Sigmoid colon (tissue), 6 donors: ENCODE measurements at regions not wholly inside any gene's neighbourhood (a gene's known extent, or its start where the extent isn't known, plus 50 kb on each side); places are given as distances from the start of the nearest gene placed in this dataset.

Experiments
- DNase-seq: peaks from one replicate; pipeline ENCODE4 v3.0.0-alpha.2; 2019
- H3K27ac ChIP-seq, 4 donors: fragments of 200-600 bp; sonication (generic); one replicate each; pipeline ENCODE4 v1.5.1; 2016 to 2019; ENCODE audit warnings: mild to moderate bottlenecking in 1 of 4
- H3K27me3 ChIP-seq, 3 donors: fragments of 200-600 bp; sonication (generic); one replicate each; pipeline ENCODE4 v1.5.1; 2019; ENCODE audit warnings: mild to moderate bottlenecking in 1 of 3
- H3K36me3 ChIP-seq, 4 donors: fragments of 200-600 bp; sonication (generic); one replicate each; pipeline ENCODE4 v1.5.1; 2016 to 2019
- H3K4me1 ChIP-seq, 4 donors: fragments of 200-600 bp; sonication (generic); one replicate each; pipeline ENCODE4 v1.5.1; 2017 to 2019
- H3K4me3 ChIP-seq, 4 donors: fragments of 200-600 bp; sonication (generic); one replicate each; pipeline ENCODE4 v1.5.1; 2017 to 2019; ENCODE audit warnings: mild to moderate bottlenecking in 2 of 4, moderate library complexity in 1 of 4
- H3K9me3 ChIP-seq, 4 donors: fragments of 200-600 bp in 3 of 4; sonication (generic) in 3 of 4; one replicate each; pipeline versions ENCODE4 v1.5.1 to v1.6.1; 2013 to 2019
- EP300 ChIP-seq, 4 donors: sonication (generic); formaldehyde crosslinking; IDR thresholded peaks; one replicate each; pipeline ENCODE4 v1.6.1; 2017; ENCODE audit warnings: antibody characterized with exemption in 4 of 4
- POLR2A ChIP-seq, 2 donors: fragments of 450-650 bp; IDR thresholded peaks; one replicate each; pipeline ENCODE4 v1.6.1; 2016; ENCODE audit warnings: antibody characterized with exemption in 2 of 2, mild to moderate bottlenecking in 2 of 2, moderate library complexity in 2 of 2
- POLR2AphosphoS5 ChIP-seq, 4 donors: sonication (generic); formaldehyde crosslinking; IDR thresholded peaks; one replicate each; pipeline ENCODE4 v1.6.1; 2017; ENCODE audit warnings: antibody characterized with exemption in 4 of 4
- WGBS, 2 donors: extraction: QIAGEN DNeasy Blood & Tissue Kit; methylation state at CpG; one replicate each; pipeline ENCODE4 v1.1.7; 2013; 5-methylcytosine and 5-hydroxymethylcytosine counted together
- intact Hi-C: fragments of 100-400 bp; cut with DNase I; formaldehyde crosslinking; loops from one replicate; pipeline ENCODE4 v1.15.1; 2023
- TF ChIP-seq, protein P1 (sequence below), 4 experiments: fragments of 450-650 bp in 3 of 4; fragments of 200-600 bp in 1 of 4; IDR thresholded peaks; one replicate each; pipeline ENCODE4 v1.5.1; 2016 to 2019; ENCODE audit warnings: antibody characterized with exemption in 4 of 4, mild to moderate bottlenecking in 3 of 4, moderate library complexity in 2 of 4
- donor health status: healthy with polysubstance abuse.
- donor health status: healthy.

DNA sequence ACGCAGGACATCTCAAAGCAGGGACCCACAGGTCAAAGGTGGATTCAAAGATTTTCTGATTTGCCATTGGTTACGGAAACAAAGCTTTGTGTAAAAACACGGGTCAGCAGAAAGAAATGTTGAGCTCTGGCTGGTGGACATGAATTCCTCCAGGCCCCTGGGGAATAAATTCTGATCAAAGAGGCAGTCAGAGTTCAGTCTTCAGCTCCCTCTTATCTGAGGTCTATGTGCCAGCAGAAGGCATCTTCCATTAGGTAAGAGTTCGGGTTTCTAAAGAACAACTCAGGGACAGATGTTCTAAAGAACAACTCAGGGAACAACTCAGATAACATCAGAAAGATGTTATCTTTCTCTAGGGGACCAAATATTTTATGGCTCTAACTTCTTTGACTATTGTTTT lies 64.9 kb upstream of the PALS2 start:
- Histone ChIP-seq H3K4me3 (no peak overlapping the region), H3K36me3 (no peaks in the 10 kb centered on the region), H3K9me3 (no peaks in the 10 kb centered on the region), H3K27me3 (no peaks in the 10 kb centered on the region), H3K4me1 (no peaks in the 10 kb centered on the region), H3K27ac (no peak overlapping the region)
- no peak for TF ChIP-seq POLR2AphosphoS5 (IDR thresholded peaks at IDR 0.05)
- no peak for TF ChIP-seq POLR2A (IDR thresholded peaks at IDR 0.05)
- no peak for TF ChIP-seq EP300 (IDR thresholded peaks at IDR 0.05)
- intact Hi-C loops, result no loop called here
- no peak for DNase-seq
- WGBS, 2 donors, result 43 to 63% methylated on average over 4 of the region's 4 CpGs

DNA sequence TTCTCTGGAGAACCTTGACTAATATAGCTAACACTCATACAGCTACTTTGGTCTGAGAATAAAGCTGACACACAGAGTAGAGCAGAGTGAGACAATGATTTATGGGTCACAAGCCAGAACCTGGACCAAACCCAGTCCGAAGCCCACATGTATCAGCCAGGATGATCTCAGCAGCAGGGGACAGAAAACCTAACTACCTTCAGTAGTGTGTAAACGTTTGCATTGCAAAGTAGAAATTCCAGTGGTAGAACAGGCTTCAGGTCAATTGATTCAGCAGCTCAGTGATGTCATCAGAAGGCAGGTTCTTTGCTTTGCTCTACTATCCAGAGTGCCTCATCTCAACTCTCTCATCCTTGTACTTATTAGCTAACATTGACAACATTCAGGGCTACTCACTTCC lies 62.5 kb upstream of the PALS2 start:
- no peak overlapping the region for H3K4me3 ChIP-seq
- no peaks in the 10 kb centered on the region for H3K27me3 ChIP-seq
- H3K27ac ChIP-seq, result no peak overlapping the region
- intact Hi-C loops, result no loop called here
- no peaks in the 10 kb centered on the region for H3K4me1 ChIP-seq
- TF ChIP-seq POLR2A (IDR thresholded peaks at IDR 0.05), result no peak
- TF ChIP-seq EP300 (IDR thresholded peaks at IDR 0.05), result no peak
- TF ChIP-seq POLR2AphosphoS5 (IDR thresholded peaks at IDR 0.05), result no peak
- TF ChIP-seq, protein P1, sequence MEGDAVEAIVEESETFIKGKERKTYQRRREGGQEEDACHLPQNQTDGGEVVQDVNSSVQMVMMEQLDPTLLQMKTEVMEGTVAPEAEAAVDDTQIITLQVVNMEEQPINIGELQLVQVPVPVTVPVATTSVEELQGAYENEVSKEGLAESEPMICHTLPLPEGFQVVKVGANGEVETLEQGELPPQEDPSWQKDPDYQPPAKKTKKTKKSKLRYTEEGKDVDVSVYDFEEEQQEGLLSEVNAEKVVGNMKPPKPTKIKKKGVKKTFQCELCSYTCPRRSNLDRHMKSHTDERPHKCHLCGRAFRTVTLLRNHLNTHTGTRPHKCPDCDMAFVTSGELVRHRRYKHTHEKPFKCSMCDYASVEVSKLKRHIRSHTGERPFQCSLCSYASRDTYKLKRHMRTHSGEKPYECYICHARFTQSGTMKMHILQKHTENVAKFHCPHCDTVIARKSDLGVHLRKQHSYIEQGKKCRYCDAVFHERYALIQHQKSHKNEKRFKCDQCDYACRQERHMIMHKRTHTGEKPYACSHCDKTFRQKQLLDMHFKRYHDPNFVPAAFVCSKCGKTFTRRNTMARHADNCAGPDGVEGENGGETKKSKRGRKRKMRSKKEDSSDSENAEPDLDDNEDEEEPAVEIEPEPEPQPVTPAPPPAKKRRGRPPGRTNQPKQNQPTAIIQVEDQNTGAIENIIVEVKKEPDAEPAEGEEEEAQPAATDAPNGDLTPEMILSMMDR (IDR thresholded peaks at IDR 0.05), result no peak
- 41 to 67% methylated on average over 2 of the region's 2 CpGs for WGBS, 2 donors
- H3K9me3 ChIP-seq, result no peaks in the 10 kb centered on the region
- no peaks in the 10 kb centered on the region for H3K36me3 ChIP-seq
- DNase-seq, result no peak

DNA sequence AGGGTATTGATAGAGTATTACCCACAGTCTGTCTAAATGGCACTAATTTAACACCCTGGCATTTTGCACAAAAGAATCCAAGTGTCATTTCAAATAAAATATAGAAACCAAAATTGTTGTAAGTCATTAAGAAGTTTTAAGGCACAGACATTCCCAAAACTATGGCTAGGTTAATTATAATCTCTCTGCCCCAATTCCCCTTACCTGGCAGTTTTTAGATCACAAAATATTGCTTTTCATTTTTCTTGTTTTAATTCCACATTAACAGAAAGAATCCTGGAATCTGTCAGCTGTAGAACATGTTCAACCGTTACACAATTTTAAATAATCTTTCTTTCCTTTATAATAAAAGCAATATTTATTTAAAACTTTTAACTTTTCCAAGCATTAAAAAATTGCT lies 56.1 kb upstream of the PALS2 start:
- no peaks in the 10 kb centered on the region for H3K9me3 ChIP-seq
- H3K27me3 ChIP-seq, result no peaks in the 10 kb centered on the region
- H3K36me3 ChIP-seq, result no peaks in the 10 kb centered on the region
- WGBS, 2 donors, result 92% methylated on average over 1 of the region's 1 CpG
- no peak overlapping the region for H3K4me3 ChIP-seq
- TF ChIP-seq, protein P1 (IDR thresholded peaks at IDR 0.05), result no peak
- TF ChIP-seq EP300 (IDR thresholded peaks at IDR 0.05) (no peak), POLR2A (IDR thresholded peaks at IDR 0.05) (no peak), POLR2AphosphoS5 (IDR thresholded peaks at IDR 0.05) (no peak)
- intact Hi-C loops, result no loop called here
- DNase-seq, result no peak
- H3K27ac ChIP-seq, result no peak overlapping the region
- no peaks in the 10 kb centered on the region for H3K4me1 ChIP-seq

DNA sequence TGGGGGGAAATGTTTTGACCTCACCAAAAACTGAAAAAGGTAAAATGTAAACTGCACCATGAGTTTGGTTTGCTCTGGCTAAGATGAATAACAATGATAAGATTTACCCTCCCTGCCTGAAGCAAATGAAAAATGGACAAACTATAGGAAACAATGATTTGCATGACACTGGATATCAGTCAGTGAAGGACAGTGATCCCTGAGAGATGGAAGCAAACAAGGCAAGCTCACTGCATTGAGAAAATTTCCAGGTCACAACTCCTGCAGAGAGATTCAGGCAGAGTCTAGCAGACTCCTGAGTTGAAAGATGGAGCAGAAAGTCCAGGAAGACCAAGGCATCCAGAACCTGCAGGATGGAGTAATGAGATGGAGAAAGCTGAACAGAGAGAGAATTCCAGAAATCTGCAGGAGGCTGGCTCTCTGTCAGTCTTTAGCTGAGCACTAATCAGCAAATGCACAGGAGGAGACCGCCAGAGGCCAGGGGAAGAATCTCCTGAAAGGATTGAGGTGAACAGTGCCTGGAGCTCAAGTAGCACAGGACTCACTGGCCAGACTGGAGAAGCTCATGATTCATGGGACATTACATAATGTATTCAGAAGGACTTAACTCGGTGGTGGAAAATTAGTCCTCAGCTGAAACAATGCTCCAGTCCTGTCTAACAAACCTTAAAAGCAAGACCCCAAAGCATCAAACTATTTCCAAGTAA lies 51.2 kb upstream of the PALS2 start:
- DNase-seq, result no peak
- H3K27me3 ChIP-seq, result no peaks in the 10 kb centered on the region
- H3K27ac ChIP-seq, result no peak overlapping the region
- intact Hi-C loops, result no loop called here
- H3K9me3 ChIP-seq, result no peaks in the 10 kb centered on the region
- no peaks in the 10 kb centered on the region for H3K4me1 ChIP-seq
- TF ChIP-seq EP300 (IDR thresholded peaks at IDR 0.05) (no peak), POLR2A (IDR thresholded peaks at IDR 0.05) (no peak), POLR2AphosphoS5 (IDR thresholded peaks at IDR 0.05) (no peak)
- TF ChIP-seq, protein P1 (IDR thresholded peaks at IDR 0.05), result no peak
- H3K36me3 ChIP-seq, result no peaks in the 10 kb centered on the region
- no peak overlapping the region for H3K4me3 ChIP-seq
- WGBS, 2 donors, result 82 to 84% methylated on average over 2 of the region's 2 CpGs
